ENCODE measurements at regions not wholly inside any gene's neighbourhood (a gene's known extent, or its start where the extent isn't known, plus 50 kb on each side); places are given as distances from the start of the nearest gene placed in this dataset.

- no peak overlapping the region for H3K4me3 ChIP-seq (ENCODE audit: control insufficient read depth, low read depth, low read length)
- TF ChIP-seq CTCF (IDR thresholded peaks at IDR 0.05; ENCODE audit: control insufficient read depth, insufficient read depth, low read depth, low read length, missing control alignments), result no peak
- no peak for DNase-seq (ENCODE audit: low read depth)
These were observed 190.3 kb downstream of the KLF12 start for GRCh38 chr13:73943965-73944233.

GRCh38 chr13:73943137-73943964 lies 190.9 kb downstream of the KLF12 start:
- no peak overlapping the region for H3K4me3 ChIP-seq (ENCODE audit: control insufficient read depth, low read depth, low read length)
- no peak for DNase-seq (ENCODE audit: low read depth)
- no peak for TF ChIP-seq CTCF (IDR thresholded peaks at IDR 0.05; ENCODE audit: control insufficient read depth, insufficient read depth, low read depth, low read length, missing control alignments)

- H3K4me3 ChIP-seq (ENCODE audit: control insufficient read depth, low read depth, low read length), result no peak overlapping the region
- DNase-seq (ENCODE audit: low read depth), result no peak
- TF ChIP-seq CTCF (IDR thresholded peaks at IDR 0.05; ENCODE audit: control insufficient read depth, insufficient read depth, low read depth, low read length, missing control alignments), result no peak
These were observed 192.5 kb downstream of the KLF12 start for GRCh38 chr13:73941752-73942151.

- TF ChIP-seq CTCF (IDR thresholded peaks at IDR 0.05; ENCODE audit: control insufficient read depth, insufficient read depth, low read depth, low read length, missing control alignments), result no peak
- no peak for DNase-seq (ENCODE audit: low read depth)
- no peak overlapping the region for H3K4me3 ChIP-seq (ENCODE audit: control insufficient read depth, low read depth, low read length)
These were observed 194.1 kb downstream of the KLF12 start for GRCh38 chr13:73940098-73940497.

GRCh38 chr13:73939603-73940002 lies 194.6 kb downstream of the KLF12 start:
- H3K4me3 ChIP-seq (ENCODE audit: control insufficient read depth, low read depth, low read length), result no peak overlapping the region
- no peak for DNase-seq (ENCODE audit: low read depth)
- TF ChIP-seq CTCF (IDR thresholded peaks at IDR 0.05; ENCODE audit: control insufficient read depth, insufficient read depth, low read depth, low read length, missing control alignments), result no peak

GRCh38 chr13:73939071-73939380 lies 195.2 kb downstream of the KLF12 start:
- TF ChIP-seq CTCF (IDR thresholded peaks at IDR 0.05; ENCODE audit: control insufficient read depth, insufficient read depth, low read depth, low read length, missing control alignments), result no peak
- H3K4me3 ChIP-seq (ENCODE audit: control insufficient read depth, low read depth, low read length), result no peak overlapping the region
- DNase-seq (ENCODE audit: low read depth), result no peak
